ENCODE measurements at regions not wholly inside any gene's neighbourhood (a gene's known extent, or its start where the extent isn't known, plus 50 kb on each side); places are given as distances from the start of the nearest gene placed in this dataset.
A peak's percentile ranks its signal among the peaks of the same experiment; 100 is the strongest.

DNA sequence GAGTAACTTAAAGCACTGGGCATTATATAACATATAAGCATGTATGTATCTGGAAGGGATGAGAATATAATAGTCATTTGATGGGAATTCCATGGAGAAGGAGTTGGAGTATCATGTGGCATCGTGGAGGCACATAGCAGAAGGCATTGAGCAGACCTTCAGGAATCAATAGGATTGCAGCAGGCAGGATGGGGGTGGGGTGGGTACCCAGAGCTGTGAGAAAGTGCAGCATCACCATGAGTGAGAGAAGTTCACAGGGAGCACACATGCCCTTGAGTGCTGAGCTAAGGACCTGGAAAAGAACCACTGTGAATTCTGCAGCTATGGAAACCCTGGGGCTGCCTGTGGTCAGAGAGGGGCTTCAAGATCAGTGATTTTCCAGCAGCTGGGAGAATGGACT is 57.3 kb downstream of the MED10 start:
- no peak overlapping the region for H3K4me3 ChIP-seq
- no peak for TF ChIP-seq POLR2A (IDR thresholded peaks at IDR 0.05)
- TF ChIP-seq, protein P1, sequence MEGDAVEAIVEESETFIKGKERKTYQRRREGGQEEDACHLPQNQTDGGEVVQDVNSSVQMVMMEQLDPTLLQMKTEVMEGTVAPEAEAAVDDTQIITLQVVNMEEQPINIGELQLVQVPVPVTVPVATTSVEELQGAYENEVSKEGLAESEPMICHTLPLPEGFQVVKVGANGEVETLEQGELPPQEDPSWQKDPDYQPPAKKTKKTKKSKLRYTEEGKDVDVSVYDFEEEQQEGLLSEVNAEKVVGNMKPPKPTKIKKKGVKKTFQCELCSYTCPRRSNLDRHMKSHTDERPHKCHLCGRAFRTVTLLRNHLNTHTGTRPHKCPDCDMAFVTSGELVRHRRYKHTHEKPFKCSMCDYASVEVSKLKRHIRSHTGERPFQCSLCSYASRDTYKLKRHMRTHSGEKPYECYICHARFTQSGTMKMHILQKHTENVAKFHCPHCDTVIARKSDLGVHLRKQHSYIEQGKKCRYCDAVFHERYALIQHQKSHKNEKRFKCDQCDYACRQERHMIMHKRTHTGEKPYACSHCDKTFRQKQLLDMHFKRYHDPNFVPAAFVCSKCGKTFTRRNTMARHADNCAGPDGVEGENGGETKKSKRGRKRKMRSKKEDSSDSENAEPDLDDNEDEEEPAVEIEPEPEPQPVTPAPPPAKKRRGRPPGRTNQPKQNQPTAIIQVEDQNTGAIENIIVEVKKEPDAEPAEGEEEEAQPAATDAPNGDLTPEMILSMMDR (IDR thresholded peaks at IDR 0.05), result no peak
- no peaks in the 10 kb centered on the region for H3K36me3 ChIP-seq
- H3K9me3 ChIP-seq, result no peaks in the 10 kb centered on the region
- WGBS (ENCODE audit: insufficient coverage, low coverage, low lambda C conversion rate, missing lambda C conversion rate), result 43% methylated on average over 1 of the region's 1 CpG
- no peaks in the 10 kb centered on the region for H3K4me1 ChIP-seq
- DNase-seq (peak in 1 of 3 donors; percentile 7), ATAC-seq (no peak)
- no peak overlapping the region for H3K27ac ChIP-seq
- intact Hi-C loops (cut with DNase I), result no loop called here
- no peaks in the 10 kb centered on the region for H3K27me3 ChIP-seq

DNA sequence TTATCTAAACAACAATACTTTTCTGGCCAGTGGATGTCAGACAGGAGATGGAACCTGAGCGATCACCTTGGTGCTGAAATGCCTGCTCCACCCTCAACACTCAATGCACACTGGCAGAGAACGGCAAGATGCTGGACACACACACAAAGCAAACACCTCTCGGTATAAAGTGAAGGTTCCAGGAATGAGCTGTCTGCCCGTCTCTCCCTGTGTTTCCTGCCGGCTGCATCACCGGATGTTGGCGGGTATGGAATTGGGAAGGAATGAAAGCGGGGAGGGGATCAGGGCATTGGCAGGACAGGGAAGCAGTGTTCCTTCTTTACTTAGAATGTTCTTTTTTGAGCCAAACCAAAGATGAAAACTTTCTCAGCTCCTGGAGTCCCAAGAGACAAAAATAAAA is 59.2 kb downstream of the MED10 start:
- WGBS (ENCODE audit: insufficient coverage, low coverage, low lambda C conversion rate, missing lambda C conversion rate), result 70% methylated on average over 5 of the region's 8 CpGs
- Histone ChIP-seq H3K9me3 (no peaks in the 10 kb centered on the region), H3K4me1 (no peaks in the 10 kb centered on the region), H3K27me3 (no peaks in the 10 kb centered on the region), H3K27ac (no peak overlapping the region), H3K36me3 (no peaks in the 10 kb centered on the region), H3K4me3 (no peak overlapping the region)
- DNase-seq (peak in 1 of 3 donors; percentile 8), ATAC-seq (no peak)
- intact Hi-C loops (cut with DNase I), result no loop called here
- TF ChIP-seq, protein P1 (IDR thresholded peaks at IDR 0.05), result no peak
- no peak for TF ChIP-seq POLR2A (IDR thresholded peaks at IDR 0.05)

DNA sequence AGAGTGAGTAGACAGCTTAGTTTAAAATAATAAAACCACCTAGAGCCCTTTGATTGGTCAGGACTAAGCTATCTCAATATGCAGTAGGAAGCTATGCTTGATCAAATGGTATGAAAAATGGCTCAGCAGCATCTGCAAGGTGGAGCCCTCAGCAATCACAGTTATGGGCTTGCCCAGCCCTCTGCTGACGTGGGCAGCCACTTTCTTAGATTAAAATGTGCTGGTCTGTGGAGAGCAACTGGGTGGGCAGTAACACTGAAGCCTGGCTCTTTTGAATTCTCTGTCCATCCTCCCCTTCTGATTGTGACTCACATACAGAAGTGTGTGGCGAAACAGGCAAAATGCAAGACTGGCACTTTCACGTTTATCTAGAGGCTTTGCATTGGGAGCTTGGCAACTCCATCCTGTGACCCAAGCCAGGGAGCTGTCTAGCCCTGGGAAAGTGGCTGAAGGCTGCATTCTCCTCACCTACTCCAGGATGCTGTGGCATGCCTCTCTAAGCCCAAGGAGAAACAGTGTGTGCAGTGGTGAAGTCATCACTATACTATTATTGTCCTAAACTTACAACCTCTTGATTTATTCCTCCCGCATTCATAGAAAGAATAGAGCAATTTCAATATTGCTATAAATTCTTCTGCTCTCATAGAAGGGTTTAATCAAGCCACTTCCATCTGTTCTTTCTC is 61.1 kb downstream of the MED10 start:
- intact Hi-C loops (cut with DNase I), result no loop called here
- 75% methylated on average over 1 of the region's 4 CpGs for WGBS (ENCODE audit: insufficient coverage, low coverage, low lambda C conversion rate, missing lambda C conversion rate)
- Histone ChIP-seq H3K4me3 (no peak overlapping the region), H3K27me3 (no peaks in the 10 kb centered on the region), H3K4me1 (no peaks in the 10 kb centered on the region), H3K9me3 (no peaks in the 10 kb centered on the region), H3K27ac (no peak overlapping the region), H3K36me3 (no peaks in the 10 kb centered on the region)
- TF ChIP-seq POLR2A (IDR thresholded peaks at IDR 0.05), result no peak
- TF ChIP-seq, protein P1 (IDR thresholded peaks at IDR 0.05), result no peak
- ATAC-seq, result no peak
- peak in 1 of 3 donors; percentile 9 for DNase-seq

GRCh38 chr5:6315580-6315979 is 62.8 kb downstream of the MED10 start:
- Histone ChIP-seq H3K27me3 (no peaks in the 10 kb centered on the region), H3K4me1 (no peaks in the 10 kb centered on the region), H3K4me3 (no peak overlapping the region), H3K27ac (no peak overlapping the region), H3K9me3 (no peaks in the 10 kb centered on the region), H3K36me3 (no peaks in the 10 kb centered on the region)
- DNase-seq, result peak in 1 of 3 donors; percentile 31
- no peak for TF ChIP-seq POLR2A (IDR thresholded peaks at IDR 0.05)
- TF ChIP-seq, protein P1 (IDR thresholded peaks at IDR 0.05), result no peak
- no peak for ATAC-seq
- intact Hi-C loops (cut with DNase I), result no loop called here
- 35% methylated on average over 6 of the region's 7 CpGs for WGBS (ENCODE audit: insufficient coverage, low coverage, low lambda C conversion rate, missing lambda C conversion rate)
